Osteoblast (primary cell): ENCODE measurements at regions not wholly inside any gene's neighbourhood (a gene's known extent, or its start where the extent isn't known, plus 50 kb on each side); places are given as distances from the start of the nearest gene placed in this dataset.
"Not testable (repeated sequence)": the region's sequence is repeated elsewhere in the genome, so short reads cannot be mapped to it uniquely, and the experiment has no call there.

ENCODE experiments used
- DNase-seq: peaks from one replicate; pipeline ENCODE4 v3.0.0; 2011; ENCODE audit warnings: low spot score, mixed read lengths; ENCODE audit not compliant: insufficient read length; ENCODE audit errors: missing footprints
- H2AFZ ChIP-seq: 2 replicates; pipeline ENCODE4 v1.6.0; 2011; ENCODE audit warnings: mild to moderate bottlenecking, low read length
- H3K27ac ChIP-seq: 2 replicates; pipeline ENCODE4 v1.5.1; 2011; ENCODE audit warnings: mild to moderate bottlenecking, low read depth, low read length, moderate library complexity
- H3K27me3 ChIP-seq: 2 replicates; pipeline ENCODE4 v1.6.0; 2012; ENCODE audit warnings: mild to moderate bottlenecking, control low read depth, inconsistent platforms, low read length, moderate library complexity; ENCODE audit not compliant: insufficient read depth
- H3K36me3 ChIP-seq: 2 replicates; pipeline ENCODE4 v1.5.1; 2011; ENCODE audit warnings: mild to moderate bottlenecking, low read length, control low read depth, moderate library complexity; ENCODE audit not compliant: insufficient read depth
- H3K4me1 ChIP-seq: 2 replicates; pipeline ENCODE4 v1.5.1; 2011; ENCODE audit warnings: mild to moderate bottlenecking, low read length, control low read depth, moderate library complexity; ENCODE audit not compliant: insufficient read depth
- H3K4me2 ChIP-seq: 2 replicates; pipeline ENCODE4 v1.6.0; 2011; ENCODE audit warnings: mild to moderate bottlenecking, low read length; ENCODE audit not compliant: insufficient read depth
- H3K4me3 ChIP-seq: fragments of 200-600 bp; sonication (generic); 3 replicates; pipeline ENCODE4 v1.5.1; 2012; ENCODE audit warnings: mild to moderate bottlenecking, low read length, inconsistent platforms; ENCODE audit not compliant: insufficient read depth
- H3K79me2 ChIP-seq: 2 replicates; pipeline ENCODE4 v1.6.0; 2012; ENCODE audit warnings: mild to moderate bottlenecking, low read length, control low read depth, inconsistent platforms; ENCODE audit not compliant: insufficient read depth
- H3K9me3 ChIP-seq: 2 replicates; pipeline ENCODE4 v1.5.1; 2011; ENCODE audit warnings: low read depth, low read length, control low read depth
- H4K20me1 ChIP-seq: 2 replicates; pipeline ENCODE4 v1.6.0; 2012; ENCODE audit warnings: mild to moderate bottlenecking, low read length, control low read depth; ENCODE audit not compliant: insufficient read depth
- CTCF ChIP-seq: IDR thresholded peaks from 2 replicates; pipeline ENCODE4 v1.5.1; 2011; ENCODE audit warnings: mild to moderate bottlenecking, low read depth, low read length, moderate library complexity; ENCODE audit errors: extremely low read depth

DNA sequence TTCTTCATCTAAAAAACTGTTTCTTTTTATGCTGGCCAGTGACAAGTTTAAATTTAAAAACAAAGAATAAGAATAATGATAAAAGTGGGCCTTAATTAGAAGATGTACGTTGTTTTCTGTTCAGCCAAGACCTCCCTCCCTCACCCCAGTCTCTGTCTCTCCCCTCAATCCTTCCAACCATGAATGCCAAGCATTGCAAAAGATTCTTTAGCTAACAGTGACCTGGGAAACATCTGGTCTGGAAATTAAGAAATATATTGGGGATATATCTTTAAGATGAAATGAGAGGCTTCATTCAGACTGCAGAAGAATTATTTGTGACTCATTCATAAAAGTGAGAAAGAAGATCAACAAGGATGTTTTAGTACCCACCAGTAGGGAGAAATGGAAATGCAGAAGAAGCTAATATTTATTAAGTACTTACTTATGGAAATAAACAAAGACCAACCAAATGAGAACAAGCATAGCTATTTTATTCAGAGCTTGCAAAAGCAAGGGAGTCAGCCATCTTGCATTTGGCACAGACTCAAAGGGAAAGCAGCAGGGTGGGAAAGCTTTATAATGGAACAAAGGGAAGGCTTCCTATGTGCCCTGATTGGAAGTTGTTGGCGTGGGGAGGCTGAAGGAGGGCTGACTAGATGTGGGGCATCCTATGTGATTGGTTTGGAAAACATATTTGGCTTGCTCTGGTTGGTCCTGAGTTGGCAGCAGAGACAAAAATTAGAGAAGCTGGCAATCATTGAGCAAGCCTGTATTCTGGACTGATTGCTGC lies 595.4 kb upstream of the GHITM start:
- TF ChIP-seq CTCF = no peak
- no peaks in the 10 kb centered on the region for H3K27me3 ChIP-seq
- H3K27ac ChIP-seq = no peak overlapping the region
- no peaks in the 10 kb centered on the region for H3K9me3 ChIP-seq
- no peak overlapping the region for H3K4me3 ChIP-seq
- no peaks in the 10 kb centered on the region for H3K79me2 ChIP-seq
- no peak overlapping the region for H2AFZ ChIP-seq
- DNase-seq = no peak
- H3K4me1 ChIP-seq = no peaks in the 10 kb centered on the region
- no peak overlapping the region for H3K4me2 ChIP-seq
- H3K36me3 ChIP-seq = no peaks in the 10 kb centered on the region
- H4K20me1 ChIP-seq = no peaks in the 10 kb centered on the region

- H4K20me1 ChIP-seq = no peaks in the 10 kb centered on the region
- no peaks in the 10 kb centered on the region for H3K27me3 ChIP-seq
- H3K36me3 ChIP-seq = no peaks in the 10 kb centered on the region
- H2AFZ ChIP-seq = no peak overlapping the region
- H3K4me3 ChIP-seq = no peak overlapping the region
- no peak for DNase-seq
- H3K27ac ChIP-seq = no peak overlapping the region
- H3K4me1 ChIP-seq = no peaks in the 10 kb centered on the region
- no peak overlapping the region for H3K4me2 ChIP-seq
- no peaks in the 10 kb centered on the region for H3K79me2 ChIP-seq
- H3K9me3 ChIP-seq = no peaks in the 10 kb centered on the region
- no peak for TF ChIP-seq CTCF
These were observed 593.4 kb upstream of the GHITM start for GRCh38 chr10:83545901-83546391.

- H3K9me3 ChIP-seq, H3K27ac ChIP-seq, H3K36me3 ChIP-seq, H3K4me1 ChIP-seq, H3K79me2 ChIP-seq, H2AFZ ChIP-seq, H3K4me2 ChIP-seq, H4K20me1 ChIP-seq, H3K4me3 ChIP-seq, H3K27me3 ChIP-seq, DNase-seq: not testable (repeated sequence)
These were observed 588.1 kb upstream of the GHITM start for GRCh38 chr10:83551190-83551589.

DNA sequence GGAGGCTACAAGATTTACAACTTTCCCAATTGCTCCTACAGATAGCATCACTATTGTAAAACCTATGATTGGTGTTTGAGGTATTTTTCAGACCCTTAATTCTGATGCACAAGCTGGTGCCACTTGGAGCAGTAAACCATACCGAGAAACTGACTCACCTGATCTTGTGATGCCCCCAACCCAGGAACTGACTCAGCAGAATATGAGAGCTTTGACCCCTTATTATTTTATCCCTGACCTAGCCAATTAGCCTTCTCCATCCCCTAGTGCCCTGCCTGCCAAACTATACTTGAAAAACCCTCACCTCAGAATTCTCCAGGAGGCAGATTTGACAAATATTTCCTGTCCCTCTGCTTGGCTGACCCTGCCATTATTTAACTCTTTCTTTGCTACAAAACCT lies 585.9 kb upstream of the GHITM start:
- no peak for TF ChIP-seq CTCF
- no peaks in the 10 kb centered on the region for H3K9me3 ChIP-seq
- H3K4me2 ChIP-seq = no peak overlapping the region
- no peak for DNase-seq
- no peaks in the 10 kb centered on the region for H3K36me3 ChIP-seq
- no peak overlapping the region for H3K4me3 ChIP-seq
- H3K4me1 ChIP-seq = no peaks in the 10 kb centered on the region
- no peak overlapping the region for H3K27ac ChIP-seq
- H4K20me1 ChIP-seq = no peaks in the 10 kb centered on the region
- H3K27me3 ChIP-seq = no peaks in the 10 kb centered on the region
- no peaks in the 10 kb centered on the region for H3K79me2 ChIP-seq
- H2AFZ ChIP-seq = no peak overlapping the region
